Liver (tissue), 8 donors: ENCODE measurements at regions not wholly inside any gene's neighbourhood (a gene's known extent, or its start where the extent isn't known, plus 50 kb on each side); places are given as distances from the start of the nearest gene placed in this dataset.

Source experiments
- DNase-seq: peaks from one replicate; pipeline ENCODE4 v3.0.0-alpha.2; 2017; ENCODE audit warnings: low spot score
- H3K27ac ChIP-seq, 2 donors: one replicate each; pipeline ENCODE4 v1.7.0; 2013; ENCODE audit warnings: inconsistent platforms in 2 of 2, low read length in 2 of 2, control low read depth in 1 of 2, low read depth in 1 of 2, mild to moderate bottlenecking in 1 of 2
- H3K27me3 ChIP-seq, 4 donors: one replicate each; pipeline versions ENCODE4 v1.6.1 to v1.7.0; 2013; ENCODE audit warnings: low read length in 3 of 4, inconsistent platforms in 1 of 4, mild to moderate bottlenecking in 1 of 4, moderate library complexity in 1 of 4; ENCODE audit not compliant: control insufficient read depth in 4 of 4, insufficient read depth in 4 of 4
- H3K36me3 ChIP-seq, 4 donors: one replicate each; pipeline versions ENCODE4 v1.6.1 to v1.7.0; 2013; ENCODE audit warnings: low read length in 3 of 4, mild to moderate bottlenecking in 3 of 4, low read depth in 1 of 4, moderate library complexity in 1 of 4; ENCODE audit not compliant: control insufficient read depth in 4 of 4, insufficient read depth in 3 of 4
- H3K4me1 ChIP-seq, 4 donors: one replicate each; pipeline versions ENCODE4 v1.6.1 to v1.7.0; 2013; ENCODE audit warnings: low read length in 3 of 4, mild to moderate bottlenecking in 3 of 4, moderate library complexity in 1 of 4; ENCODE audit not compliant: control insufficient read depth in 4 of 4, insufficient read depth in 4 of 4
- H3K4me3 ChIP-seq, 3 donors: one replicate each; pipeline versions ENCODE4 v1.6.1 to v1.7.0; 2013; ENCODE audit warnings: low read length in 3 of 3, control low read depth in 1 of 3, low read depth in 1 of 3, mild to moderate bottlenecking in 1 of 3
- H3K9ac ChIP-seq, 2 donors: one replicate each; pipeline ENCODE4 v1.7.0; 2013; ENCODE audit warnings: low read length in 2 of 2, mild to moderate bottlenecking in 2 of 2, moderate library complexity in 2 of 2, control low read depth in 1 of 2, low read depth in 1 of 2
- H3K9me3 ChIP-seq, 4 donors: one replicate each; pipeline versions ENCODE4 v1.6.1 to v1.7.0; 2013; ENCODE audit warnings: low read length in 3 of 4; ENCODE audit not compliant: control insufficient read depth in 4 of 4
- ATF3 ChIP-seq: IDR thresholded peaks from 2 replicates; pipeline ENCODE4 v1.6.1; 2016; ENCODE audit warnings: antibody characterized with exemption
- EGR1 ChIP-seq, 2 donors: IDR thresholded peaks; 2 replicates each; pipeline ENCODE4 v1.6.1; 2016 to 2018; ENCODE audit warnings: antibody characterized with exemption in 2 of 2, low read depth in 2 of 2
- FOXA1 ChIP-seq: IDR thresholded peaks from 2 replicates; pipeline ENCODE4 v1.6.1; 2016; ENCODE audit warnings: antibody characterized with exemption
- FOXA2 ChIP-seq: IDR thresholded peaks from 2 replicates; pipeline ENCODE4 v1.6.1; 2016; ENCODE audit warnings: antibody characterized with exemption
- GABPA ChIP-seq, 2 donors: IDR thresholded peaks in 1 of 2; conservative IDR thresholded peaks in 1 of 2; 2 replicates each; pipeline ENCODE4 v1.6.1; 2016; ENCODE audit warnings: antibody characterized with exemption in 2 of 2, mild to moderate bottlenecking in 1 of 2, moderate library complexity in 1 of 2
- HNF4A ChIP-seq, 2 donors: conservative IDR thresholded peaks; 2 replicates each; pipeline ENCODE4 v1.6.1; 2016; ENCODE audit warnings: antibody characterized with exemption in 2 of 2, mild to moderate bottlenecking in 2 of 2
- HNF4G ChIP-seq: IDR thresholded peaks from 2 replicates; pipeline ENCODE4 v1.6.1; 2016; ENCODE audit warnings: antibody characterized with exemption
- JUND ChIP-seq, 2 donors: IDR thresholded peaks; 2 replicates each; pipeline ENCODE4 v1.6.1; 2016; ENCODE audit warnings: antibody characterized with exemption in 2 of 2
- MAX ChIP-seq: IDR thresholded peaks from 2 replicates; pipeline ENCODE4 v1.6.1; 2016; ENCODE audit warnings: antibody characterized with exemption
- NR2F2 ChIP-seq: IDR thresholded peaks from 2 replicates; pipeline ENCODE4 v1.6.1; 2016; ENCODE audit warnings: antibody characterized with exemption
- REST ChIP-seq: IDR thresholded peaks from 2 replicates; pipeline ENCODE4 v1.6.1; 2016; ENCODE audit warnings: antibody characterized with exemption, mild to moderate bottlenecking
- RXRA ChIP-seq, 2 donors: IDR thresholded peaks; 2 replicates each; pipeline ENCODE4 v1.6.1; 2017 to 2018; ENCODE audit warnings: antibody characterized with exemption in 2 of 2, mild to moderate bottlenecking in 1 of 2
- SP1 ChIP-seq: IDR thresholded peaks from 2 replicates; pipeline ENCODE4 v1.6.1; 2018; ENCODE audit warnings: antibody characterized with exemption, mild to moderate bottlenecking
- TAF1 ChIP-seq: conservative IDR thresholded peaks from 2 replicates; pipeline ENCODE4 v1.6.1; 2016; ENCODE audit warnings: antibody characterized with exemption, mild to moderate bottlenecking
- YY1 ChIP-seq: IDR thresholded peaks from 2 replicates; pipeline ENCODE4 v1.6.1; 2016; ENCODE audit warnings: antibody characterized with exemption, mild to moderate bottlenecking
- WGBS: extraction: QIAGEN DNeasy Blood & Tissue Kit; methylation state at CpG from one replicate; pipeline ENCODE4 v1.1.7; 2013; 5-methylcytosine and 5-hydroxymethylcytosine counted together
- TF ChIP-seq, protein P1 (sequence below): fragments of 150-350 bp; IDR thresholded peaks from 2 replicates; pipeline ENCODE4 v1.5.1; 2017; ENCODE audit warnings: improper control_type of control experiment, low read depth, low read length; ENCODE audit not compliant: missing input control
- TF ChIP-seq, protein P2 (sequence below): IDR thresholded peaks from 2 replicates; pipeline ENCODE4 v1.6.1; 2016; ENCODE audit warnings: antibody characterized with exemption
- donor health status: healthy.
- donor health status: healthy.
- donor health status: healthy.
- donor health status: healthy.
- donor health status: healthy.

GRCh38 chr2:107025291-107025857 lies 139.4 kb upstream of the ST6GAL2 start:
- Histone ChIP-seq H3K4me1 (no peaks in the 10 kb centered on the region), H3K27ac (no peak overlapping the region), H3K36me3 (no peaks in the 10 kb centered on the region), H3K9me3 (peaks cover 0 to 3% (median 0%) of the 10 kb centered on the region in 4 donors), H3K4me3 (no peak overlapping the region), H3K27me3 (no peaks in the 10 kb centered on the region), H3K9ac (no peak overlapping the region)
- DNase-seq = no peak
- 72% methylated on average over 6 of the region's 6 CpGs for WGBS
- TF ChIP-seq YY1 (no peak), HNF4A (conservative IDR thresholded peaks at IDR 0.05) (no peak), EGR1 (IDR thresholded peaks at IDR 0.05; ENCODE audit: low read depth in 2 of 2) (no peak), SP1 (no peak), ATF3 (no peak), REST (no peak), FOXA1 (no peak), TAF1 (no peak), HNF4G (no peak), NR2F2 (no peak), RXRA (IDR thresholded peaks at IDR 0.05) (no peak), JUND (IDR thresholded peaks at IDR 0.05) (no peak), GABPA (IDR thresholded peaks at IDR 0.05 in 1 of 2, conservative IDR thresholded peaks at IDR 0.05 in 1 of 2) (no peak)
- TF ChIP-seq, protein P1, sequence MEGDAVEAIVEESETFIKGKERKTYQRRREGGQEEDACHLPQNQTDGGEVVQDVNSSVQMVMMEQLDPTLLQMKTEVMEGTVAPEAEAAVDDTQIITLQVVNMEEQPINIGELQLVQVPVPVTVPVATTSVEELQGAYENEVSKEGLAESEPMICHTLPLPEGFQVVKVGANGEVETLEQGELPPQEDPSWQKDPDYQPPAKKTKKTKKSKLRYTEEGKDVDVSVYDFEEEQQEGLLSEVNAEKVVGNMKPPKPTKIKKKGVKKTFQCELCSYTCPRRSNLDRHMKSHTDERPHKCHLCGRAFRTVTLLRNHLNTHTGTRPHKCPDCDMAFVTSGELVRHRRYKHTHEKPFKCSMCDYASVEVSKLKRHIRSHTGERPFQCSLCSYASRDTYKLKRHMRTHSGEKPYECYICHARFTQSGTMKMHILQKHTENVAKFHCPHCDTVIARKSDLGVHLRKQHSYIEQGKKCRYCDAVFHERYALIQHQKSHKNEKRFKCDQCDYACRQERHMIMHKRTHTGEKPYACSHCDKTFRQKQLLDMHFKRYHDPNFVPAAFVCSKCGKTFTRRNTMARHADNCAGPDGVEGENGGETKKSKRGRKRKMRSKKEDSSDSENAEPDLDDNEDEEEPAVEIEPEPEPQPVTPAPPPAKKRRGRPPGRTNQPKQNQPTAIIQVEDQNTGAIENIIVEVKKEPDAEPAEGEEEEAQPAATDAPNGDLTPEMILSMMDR = no peak
- TF ChIP-seq, protein P2, sequence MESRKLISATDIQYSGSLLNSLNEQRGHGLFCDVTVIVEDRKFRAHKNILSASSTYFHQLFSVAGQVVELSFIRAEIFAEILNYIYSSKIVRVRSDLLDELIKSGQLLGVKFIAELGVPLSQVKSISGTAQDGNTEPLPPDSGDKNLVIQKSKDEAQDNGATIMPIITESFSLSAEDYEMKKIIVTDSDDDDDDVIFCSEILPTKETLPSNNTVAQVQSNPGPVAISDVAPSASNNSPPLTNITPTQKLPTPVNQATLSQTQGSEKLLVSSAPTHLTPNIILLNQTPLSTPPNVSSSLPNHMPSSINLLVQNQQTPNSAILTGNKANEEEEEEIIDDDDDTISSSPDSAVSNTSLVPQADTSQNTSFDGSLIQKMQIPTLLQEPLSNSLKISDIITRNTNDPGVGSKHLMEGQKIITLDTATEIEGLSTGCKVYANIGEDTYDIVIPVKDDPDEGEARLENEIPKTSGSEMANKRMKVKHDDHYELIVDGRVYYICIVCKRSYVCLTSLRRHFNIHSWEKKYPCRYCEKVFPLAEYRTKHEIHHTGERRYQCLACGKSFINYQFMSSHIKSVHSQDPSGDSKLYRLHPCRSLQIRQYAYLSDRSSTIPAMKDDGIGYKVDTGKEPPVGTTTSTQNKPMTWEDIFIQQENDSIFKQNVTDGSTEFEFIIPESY = no peak

GRCh38 chr2:107025869-107026380 lies 140.0 kb upstream of the ST6GAL2 start:
- Histone ChIP-seq H3K9ac (no peak overlapping the region), H3K36me3 (no peaks in the 10 kb centered on the region), H3K9me3 (peaks cover 0 to 3% (median 0%) of the 10 kb centered on the region in 4 donors), H3K27me3 (no peaks in the 10 kb centered on the region), H3K4me1 (no peaks in the 10 kb centered on the region), H3K27ac (no peak overlapping the region), H3K4me3 (no peak overlapping the region)
- WGBS = 71% methylated on average over 8 of the region's 8 CpGs
- no peak for DNase-seq
- TF ChIP-seq EGR1 (IDR thresholded peaks at IDR 0.05; ENCODE audit: low read depth in 2 of 2) = no peak
- no peak for TF ChIP-seq SP1
- no peak for TF ChIP-seq MAX
- TF ChIP-seq HNF4G = no peak
- no peak for TF ChIP-seq GABPA (IDR thresholded peaks at IDR 0.05 in 1 of 2, conservative IDR thresholded peaks at IDR 0.05 in 1 of 2)
- no peak for TF ChIP-seq FOXA2
- TF ChIP-seq JUND (IDR thresholded peaks at IDR 0.05) = no peak
- TF ChIP-seq, protein P1 = no peak
- TF ChIP-seq REST = no peak
- TF ChIP-seq TAF1 = no peak
